H1 (cell line): ENCODE measurements at regions not wholly inside any gene's neighbourhood (a gene's known extent, or its start where the extent isn't known, plus 50 kb on each side); places are given as distances from the start of the nearest gene placed in this dataset.

Source experiments
- EZH2 ChIP-seq: fragments of 200-600 bp; sonication (generic); IDR thresholded peaks from 2 replicates; pipeline ENCODE4 v1.7.1; 2012; ENCODE audit warnings: low read depth, mild to moderate bottlenecking, moderate library complexity, low read length, inconsistent platforms; ENCODE audit not compliant: severe bottlenecking
- MAFK ChIP-seq: IDR thresholded peaks from 2 replicates; pipeline ENCODE4 v1.6.1; 2012; ENCODE audit warnings: low read depth, mild to moderate bottlenecking, improper control_type of control experiment, low read length
- YY1 ChIP-seq: IDR thresholded peaks from 2 replicates; pipeline ENCODE4 v1.6.1; 2011; ENCODE audit warnings: low read depth, mild to moderate bottlenecking, low read length

GRCh38 chr3:65083240-65083639, 395.4 kb upstream of the ADAMTS9 start (continued):
- TF ChIP-seq YY1, result no peak
- no peak for TF ChIP-seq EZH2
- no peak for TF ChIP-seq MAFK
- TF ChIP-seq, all 59 proteins: peak for 0
